ENCODE measurements at regions not wholly inside any gene's neighbourhood (a gene's known extent, or its start where the extent isn't known, plus 50 kb on each side); places are given as distances from the start of the nearest gene placed in this dataset.

DNA sequence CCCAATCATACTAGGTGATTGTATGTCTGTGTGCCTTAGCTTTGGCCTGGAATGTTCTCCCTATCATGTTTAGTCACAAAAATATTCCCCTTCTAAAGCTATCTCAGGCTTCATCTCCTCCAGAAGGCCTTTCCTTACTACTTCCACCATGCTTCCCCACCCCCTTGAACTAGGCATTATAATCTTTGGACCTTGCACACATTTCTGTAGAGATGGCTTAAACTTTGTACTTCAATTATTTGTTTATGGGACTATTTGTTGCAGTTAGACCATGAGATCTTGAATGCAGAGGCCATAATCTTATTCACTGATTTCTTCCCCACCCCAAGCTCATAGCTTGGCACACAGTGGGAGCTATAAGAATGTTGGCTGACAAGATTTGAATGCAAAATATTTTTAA lies 262.0 kb upstream of the EDA2R start:
- Histone ChIP-seq H4K20me1 (replicated peaks; ENCODE audit: control insufficient read depth, extremely low read depth, insufficient read depth, low read length) (no peaks in the 10 kb centered on the region), H3K9ac (replicated peaks; ENCODE audit: extremely low read depth, insufficient read depth, low read length) (no peak overlapping the region), H3K9me3 (replicated peaks; ENCODE audit: control insufficient read depth, insufficient read depth, low read length) (no peaks in the 10 kb centered on the region), H2AFZ (ENCODE audit: low read depth, low read length) (no peak overlapping the region), H3K9me1 (replicated peaks; ENCODE audit: control insufficient read depth, extremely low read depth, insufficient read depth, low read length) (no peaks in the 10 kb centered on the region), H3K4me3 (replicated peaks in 1 of 3; ENCODE audit: insufficient read depth in 1 of 3, low read depth in 1 of 3, low read length in 3 of 3) (no peak overlapping the region), H3K4me2 (ENCODE audit: insufficient read depth, low read length) (no peak overlapping the region), H3K27me3 (ENCODE audit: control insufficient read depth in 2 of 2, insufficient read depth in 2 of 2, low read length in 2 of 2) (no peaks in the 10 kb centered on the region), H3K79me2 (ENCODE audit: control insufficient read depth, insufficient read depth, low read length) (no peaks in the 10 kb centered on the region), H3K36me3 (ENCODE audit: control insufficient read depth in 2 of 2, extremely low read depth in 1 of 2, insufficient read depth in 2 of 2, low read length in 2 of 2) (no peaks in the 10 kb centered on the region), H3K4me1 (ENCODE audit: control insufficient read depth, extremely low read depth, insufficient read depth, low read length) (no peaks in the 10 kb centered on the region), H3K27ac (ENCODE audit: insufficient read depth, low read depth, low read length) (no peak overlapping the region)
- dilution Hi-C loops (cut with MboI; ENCODE audit: extremely low pct_ligation_motif_present, low sequenced_read_pairs) (no loop called here), intact Hi-C loops (cut with micrococcal nuclease) (no loop called here)
- FAIRE-seq (no peak), DNase-seq (ENCODE audit: low read depth, low spot score) (no peak)
- TF ChIP-seq EZH2 (IDR thresholded peaks at IDR 0.05; ENCODE audit: borderline replicate concordance, low read depth, low read length, severe bottlenecking) (no peak), MAX (IDR thresholded peaks at IDR 0.05; ENCODE audit: insufficient read depth, insufficient read length) (no peak), JUN (IDR thresholded peaks at IDR 0.05; ENCODE audit: borderline replicate concordance, insufficient read depth, insufficient read length, low read depth) (no peak), POLR2AphosphoS5 (IDR thresholded peaks at IDR 0.05; ENCODE audit: insufficient read depth, low read depth, low read length) (no peak), MYC (IDR thresholded peaks at IDR 0.05; ENCODE audit: low read depth, low read length) (no peak), CTCF (IDR thresholded peaks at IDR 0.05; ENCODE audit: extremely low read depth in 1 of 2, insufficient read depth in 1 of 2, low read depth in 1 of 2, low read length in 2 of 2) (no peak), GATA2 (IDR thresholded peaks at IDR 0.05; ENCODE audit: insufficient read depth, insufficient read length, low read depth, low read length) (no peak), POLR2A (IDR thresholded peaks at IDR 0.05; ENCODE audit: low read depth, low read length) (no peak), FOS (IDR thresholded peaks at IDR 0.05; ENCODE audit: borderline replicate concordance, insufficient read depth, low read length) (no peak)
- CTCF ChIA-PET = no interaction called here
- no TSS peak for BruUV-seq (replicated peaks)
- POLR2A ChIA-PET = no interaction called here
